HG03558 (cell line): ENCODE measurements at regions not wholly inside any gene's neighbourhood (a gene's known extent, or its start where the extent isn't known, plus 50 kb on each side); places are given as distances from the start of the nearest gene placed in this dataset.

Experiments used
- ATAC-seq: cut with Tn5 transposase; IDR thresholded peaks from one replicate; pipeline ENCODE4 v1.9.1; 2021; ENCODE audit warnings: moderate number of reproducible peaks; ENCODE audit not compliant: unreplicated experiment; ENCODE audit errors: extremely low read depth

GRCh38 chr4:185892165-185892564 is 80.2 kb upstream of the SORBS2 start:
- ATAC-seq: no peak

DNA sequence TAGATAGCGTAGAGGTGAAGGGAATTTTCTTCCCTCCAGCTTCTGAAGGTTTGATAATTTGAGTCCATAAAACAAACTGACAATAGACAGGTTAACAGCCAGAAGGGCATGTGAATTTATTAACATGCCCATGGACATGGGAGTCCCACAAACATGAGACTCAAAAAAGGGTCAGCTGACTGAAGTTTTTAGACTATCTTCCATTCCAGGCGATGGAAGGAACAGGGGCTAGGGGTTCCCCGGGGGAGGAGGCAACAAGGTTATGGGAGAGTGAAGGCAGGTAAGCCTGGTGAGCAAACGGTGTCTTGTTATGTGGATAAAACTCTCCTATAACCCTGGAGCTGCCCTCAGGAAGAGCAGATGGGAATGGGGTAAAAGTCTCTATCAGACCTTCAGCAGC is 81.5 kb upstream of the SORBS2 start:
- ATAC-seq: no peak

DNA sequence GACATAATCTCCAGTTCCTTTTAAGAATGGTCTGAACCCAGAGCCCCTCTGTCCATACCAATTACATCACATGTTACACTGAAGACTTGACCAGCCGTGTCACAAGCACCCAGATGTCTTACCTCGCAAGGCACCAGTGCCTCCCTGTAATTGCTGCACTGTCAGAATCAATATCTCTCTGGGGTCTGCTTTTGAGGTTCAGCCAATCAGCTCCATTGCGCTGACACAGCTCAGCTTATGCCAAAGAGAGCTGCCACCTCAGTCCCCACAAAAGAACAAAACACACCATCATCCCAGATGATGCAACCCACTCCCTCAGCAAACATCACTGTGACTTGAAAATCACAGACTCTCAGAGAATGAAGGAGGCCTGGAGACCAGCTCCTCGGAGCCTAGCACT is 82.5 kb upstream of the SORBS2 start:
- no peak for ATAC-seq

DNA sequence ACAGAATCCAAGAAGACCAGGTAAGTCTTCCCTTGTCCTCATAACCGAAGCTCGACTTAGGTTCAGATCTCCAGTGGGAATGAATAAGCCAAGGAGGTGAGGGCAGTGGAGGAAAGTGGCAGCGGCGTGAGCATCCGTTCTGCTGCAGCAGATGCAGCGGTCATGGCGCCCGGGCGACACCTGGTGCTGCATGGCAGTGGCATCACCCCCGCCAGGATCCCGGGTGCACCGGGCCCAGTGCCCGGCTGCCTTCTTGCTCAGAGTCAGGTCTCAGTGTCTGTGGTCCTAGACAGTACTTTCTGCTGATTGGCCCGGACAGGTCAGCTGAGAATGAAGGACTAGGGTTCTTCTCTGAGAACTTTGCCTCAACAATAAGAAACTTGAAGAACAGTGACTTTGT is 83.4 kb upstream of the SORBS2 start:
- ATAC-seq: no peak

DNA sequence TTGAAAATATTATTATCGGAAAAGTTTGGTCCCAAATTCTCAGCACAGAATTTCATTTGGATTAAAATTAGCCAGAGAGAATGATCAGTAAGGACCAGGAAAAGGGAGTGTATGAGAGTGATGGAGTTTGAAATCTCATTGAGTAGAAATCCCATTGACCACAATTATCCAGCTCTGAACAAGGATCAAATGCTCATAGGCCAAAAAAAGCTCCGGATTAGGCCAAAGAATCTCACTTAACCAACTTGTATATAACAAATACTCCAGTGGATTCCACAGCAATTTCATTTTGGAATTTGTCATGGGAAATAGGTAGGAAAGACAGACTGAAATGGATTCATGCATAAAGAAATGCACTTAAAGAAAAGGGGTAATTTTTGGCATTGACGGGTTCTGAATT is 83.9 kb upstream of the SORBS2 start:
- ATAC-seq: no peak

GRCh38 chr4:185896817-185897488 is 85.0 kb upstream of the SORBS2 start:
- ATAC-seq: no peak

- ATAC-seq: no peak
Measured at GRCh38 chr4:185898413-185898812, 86.4 kb upstream of the SORBS2 start.

- ATAC-seq: no peak
Measured at GRCh38 chr4:185899833-185900232, 87.8 kb upstream of the SORBS2 start.

DNA sequence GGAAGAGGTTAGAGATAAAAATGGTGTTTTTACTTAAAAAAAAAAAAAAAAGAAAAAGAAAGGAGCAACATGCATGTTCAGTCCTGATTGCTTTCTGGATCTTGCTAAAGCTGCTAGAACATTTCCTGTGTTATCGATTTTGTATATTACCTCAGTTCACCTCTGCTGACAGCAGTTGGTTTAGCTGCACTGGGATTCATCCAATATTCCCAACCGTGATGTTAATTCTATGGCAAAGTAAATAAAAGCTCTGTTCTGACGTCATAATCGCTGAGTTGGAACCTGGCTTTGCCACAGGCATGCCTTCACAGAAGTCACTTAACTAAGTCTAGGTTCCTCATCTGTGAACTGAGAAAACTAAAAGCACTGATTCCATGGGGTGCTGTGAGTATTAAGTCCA is 90.7 kb upstream of the SORBS2 start:
- ATAC-seq: no peak

DNA sequence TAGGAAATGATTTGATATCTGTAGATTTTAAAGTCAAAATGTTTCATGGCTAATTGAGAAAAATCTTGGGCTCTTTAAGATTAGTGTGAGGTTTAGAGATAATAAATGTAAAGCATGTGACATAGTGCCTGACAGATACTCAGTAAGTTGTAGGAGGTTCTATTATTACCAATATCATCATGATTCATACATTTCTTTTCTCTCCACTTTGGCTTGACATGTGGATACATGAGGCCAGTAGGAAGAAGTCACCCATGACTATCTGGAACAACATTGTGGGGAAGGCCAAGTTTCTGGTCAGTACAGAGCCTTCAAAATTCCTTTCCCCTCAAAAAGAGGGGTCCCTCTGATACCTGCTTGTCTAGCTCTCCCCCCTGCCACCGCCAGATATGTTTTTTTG is 91.2 kb upstream of the SORBS2 start:
- no peak for ATAC-seq

DNA sequence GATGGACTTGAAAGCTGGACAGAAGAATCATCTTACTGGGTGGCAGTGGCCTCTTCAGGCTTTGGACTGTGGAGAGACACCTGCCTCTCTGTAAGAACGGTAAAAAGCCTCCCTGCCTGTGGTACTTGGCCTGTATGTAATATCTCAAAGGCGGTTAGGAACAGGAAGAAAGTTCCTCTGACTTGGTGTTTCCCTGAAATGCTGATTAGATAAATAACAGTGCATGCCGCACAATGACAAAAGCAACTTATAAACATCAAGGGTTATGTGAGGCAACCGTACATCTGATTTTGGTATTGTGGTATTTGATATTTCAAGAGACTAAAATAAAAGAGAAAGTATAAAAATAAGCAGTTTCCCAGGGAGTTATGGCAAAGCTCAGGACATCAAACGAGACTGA is 92.4 kb upstream of the SORBS2 start:
- no peak for ATAC-seq

- no peak for ATAC-seq
Measured at GRCh38 chr4:185909972-185910371, 98.0 kb upstream of the SORBS2 start.

DNA sequence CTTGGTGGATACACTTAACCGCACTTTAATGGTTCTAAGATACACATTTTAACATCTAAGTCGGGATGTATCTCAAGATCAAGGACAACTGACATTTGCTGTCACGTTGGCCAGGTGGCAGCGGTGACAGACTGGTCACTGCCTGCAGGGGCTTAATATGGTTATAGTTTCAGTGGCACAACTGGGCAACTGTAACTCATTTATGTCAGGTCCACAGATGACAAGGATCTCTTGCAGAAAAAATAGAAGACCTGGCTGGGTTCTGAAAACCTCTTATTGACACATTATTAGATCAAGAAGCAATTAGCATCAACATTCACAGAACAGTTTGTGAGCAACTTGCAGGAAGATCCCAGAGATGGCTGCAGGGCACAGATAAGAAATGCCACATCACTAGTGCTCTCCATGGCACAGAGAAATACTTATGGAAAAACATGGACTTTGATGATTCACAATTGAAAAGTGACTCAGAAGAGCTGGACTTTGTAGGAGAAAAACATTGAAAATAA is 99.6 kb upstream of the SORBS2 start:
- no peak for ATAC-seq

DNA sequence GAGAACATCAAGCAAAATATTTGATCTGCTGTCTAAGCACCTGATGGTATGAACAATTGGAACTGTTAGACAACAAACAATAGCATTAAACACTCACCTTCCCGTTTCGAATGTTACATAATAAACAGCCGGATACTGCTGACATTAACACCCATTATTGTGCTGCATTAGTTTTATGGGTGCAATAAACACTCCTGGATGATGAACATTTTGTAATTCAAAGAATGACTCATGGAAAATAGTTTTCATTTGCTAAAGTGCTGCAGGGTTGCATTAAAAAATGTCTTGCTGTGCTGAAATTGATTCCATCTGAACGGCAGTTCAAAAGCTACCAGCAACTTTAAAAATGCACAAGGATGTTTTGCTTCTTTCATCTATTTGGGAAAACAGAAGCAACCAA is 100.8 kb upstream of the SORBS2 start:
- ATAC-seq: no peak

DNA sequence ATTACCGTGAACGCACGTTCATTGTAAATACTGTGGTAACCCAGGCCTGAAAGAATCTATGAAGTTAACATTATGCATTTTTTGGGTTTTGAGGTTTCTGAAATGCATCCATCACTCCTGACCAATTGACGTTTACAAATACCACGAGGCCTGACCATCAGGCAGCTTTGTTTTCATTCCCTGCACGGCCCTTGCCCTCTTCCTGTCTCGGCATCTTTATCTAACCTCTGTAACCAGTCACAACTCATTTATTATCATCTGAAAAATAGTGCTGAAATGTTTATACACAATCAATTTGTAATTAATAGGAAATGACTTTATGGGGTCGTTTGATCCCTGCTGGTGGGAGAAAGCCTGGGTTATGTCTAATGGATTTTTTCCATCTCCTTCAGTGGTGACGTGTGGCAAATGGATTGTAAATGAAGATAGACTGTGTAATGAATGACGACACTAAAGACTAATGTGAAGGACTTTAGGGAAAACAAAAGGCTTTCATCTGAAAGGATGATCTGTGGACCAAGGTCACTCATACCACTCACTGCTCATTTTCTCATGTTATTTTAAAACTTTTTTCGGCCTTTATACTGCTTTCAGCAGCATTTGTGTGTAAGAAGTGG is 102.7 kb upstream of the SORBS2 start:
- ATAC-seq: no peak

DNA sequence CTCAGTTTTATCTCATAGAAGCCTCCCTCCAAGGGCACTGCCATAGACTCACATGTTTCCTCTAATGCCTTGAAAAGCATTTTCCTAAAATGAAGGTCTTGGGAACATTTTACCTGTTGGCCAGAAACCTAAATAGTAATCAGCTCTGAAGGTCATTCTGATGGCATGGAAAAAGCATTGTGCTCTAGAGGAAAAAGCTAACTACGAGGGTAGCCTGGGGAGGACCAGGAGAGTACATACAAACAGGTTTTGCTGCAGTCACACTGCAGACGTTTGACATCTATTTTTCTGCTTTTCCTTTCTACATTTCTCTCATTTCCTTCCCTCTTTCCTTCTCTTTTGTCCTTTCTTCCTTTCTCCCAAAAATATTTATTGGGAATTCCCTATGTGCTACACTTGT is 103.3 kb upstream of the SORBS2 start:
- ATAC-seq: no peak

DNA sequence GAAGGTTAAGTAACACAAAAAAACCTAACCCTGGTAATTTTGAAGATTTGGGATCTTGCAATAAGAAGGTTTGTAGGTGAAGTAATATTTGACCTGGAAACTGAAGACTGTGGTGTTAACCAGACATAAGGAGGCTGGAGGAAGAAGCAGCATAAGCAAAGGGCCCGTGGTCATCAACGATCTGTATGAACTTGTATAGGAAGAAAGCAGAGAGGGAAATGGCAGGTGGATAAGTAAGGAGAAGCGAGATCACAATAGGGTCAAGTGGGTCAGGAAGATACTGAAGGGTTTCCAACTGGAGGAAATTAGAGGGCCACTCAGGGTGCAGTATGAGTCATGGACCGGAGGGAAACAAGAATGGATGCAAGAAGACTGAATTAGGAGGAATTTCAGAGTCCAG is 103.8 kb upstream of the SORBS2 start:
- ATAC-seq: no peak

DNA sequence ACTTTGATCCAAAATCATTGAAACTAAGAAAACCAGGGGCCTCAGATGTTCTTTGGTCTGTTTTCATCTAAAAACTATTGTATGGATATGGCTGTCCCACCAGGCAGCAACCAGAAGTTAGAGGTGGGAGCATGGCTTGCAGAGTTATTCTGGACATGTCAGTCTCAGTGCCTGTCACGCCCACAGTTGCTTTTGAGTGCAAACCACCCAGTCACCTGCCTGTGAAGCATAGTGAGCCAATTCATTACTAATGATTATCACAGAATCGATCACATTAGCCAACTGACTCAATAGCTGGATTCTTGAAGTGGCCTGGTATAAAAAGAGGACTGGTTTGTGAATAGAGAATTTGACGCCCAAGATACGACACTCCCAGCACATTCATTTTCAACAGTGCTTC is 104.2 kb upstream of the SORBS2 start:
- ATAC-seq: no peak

DNA sequence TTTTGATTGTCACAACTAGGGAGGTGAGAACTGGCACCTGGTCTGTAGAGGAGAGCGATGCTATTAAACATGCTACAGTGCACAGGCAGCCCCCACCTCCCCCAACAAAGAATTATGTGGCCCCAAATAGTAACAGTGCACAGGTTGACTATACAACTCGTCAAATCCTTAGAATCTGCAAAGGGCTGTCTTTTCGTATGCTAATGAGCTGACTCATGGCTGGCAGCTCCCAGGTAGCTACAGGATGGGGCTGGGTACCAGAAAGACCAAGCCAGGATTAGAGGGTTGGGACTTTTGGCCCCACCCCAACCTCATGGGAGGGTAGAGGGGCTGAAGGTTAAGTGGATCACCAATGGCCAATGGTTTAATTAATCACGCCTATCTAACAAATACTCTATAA is 104.7 kb upstream of the SORBS2 start:
- no peak for ATAC-seq

DNA sequence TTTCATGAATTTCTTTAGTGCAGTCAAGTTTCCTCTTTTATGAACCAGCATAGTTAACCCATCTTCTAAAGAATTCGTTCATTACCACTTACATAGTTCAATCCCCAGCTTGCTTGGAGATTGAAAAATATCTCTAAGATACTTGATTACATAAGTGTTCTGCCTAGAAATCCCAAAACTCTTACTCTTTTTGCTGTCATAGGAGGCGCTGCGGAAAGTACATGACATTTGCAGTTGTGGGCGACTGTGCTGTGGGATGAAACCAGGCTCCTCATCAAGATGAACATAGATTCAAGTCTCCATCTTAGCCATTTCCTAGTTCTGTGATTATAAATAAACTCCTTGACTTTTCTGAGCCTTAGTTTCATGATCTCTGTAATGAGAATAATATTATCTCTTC is 107.1 kb upstream of the SORBS2 start:
- no peak for ATAC-seq

GRCh38 chr4:185920171-185920570 is 108.2 kb upstream of the SORBS2 start:
- no peak for ATAC-seq

- no peak for ATAC-seq
Measured at GRCh38 chr4:185920691-185921260, 108.8 kb upstream of the SORBS2 start.
